ENCODE measurements at regions not wholly inside any gene's neighbourhood (a gene's known extent, or its start where the extent isn't known, plus 50 kb on each side); places are given as distances from the start of the nearest gene placed in this dataset.

GRCh38 chr21:28308516-28308915 is 684.2 kb downstream of the LTN1 start:
- no peak for TF ChIP-seq CTCF (IDR thresholded peaks at IDR 0.05; ENCODE audit: insufficient read depth in 1 of 2, low read depth in 1 of 2, low read length in 1 of 2, severe bottlenecking in 1 of 2, unreplicated experiment in 1 of 2)
- no TSS peak for BruUV-seq (replicated peaks)
- CTCF ChIA-PET = no interaction called here
- no peak overlapping the region for H3K4me3 Mint-ChIP-seq (ENCODE audit: unreplicated experiment)
- Histone ChIP-seq H3K36me3 (ENCODE audit: control insufficient read depth, insufficient read depth, low read length) (no peaks in the 10 kb centered on the region), H3K27me3 (replicated peaks; ENCODE audit: control insufficient read depth, insufficient read depth, low read length) (no peaks in the 10 kb centered on the region), H3K4me3 (ENCODE audit: low read depth, low read length) (no peak overlapping the region), H3K4me1 (no peaks in the 10 kb centered on the region), H3K9me3 (no peaks in the 10 kb centered on the region; the same call in 1 of the 2 replicates)
- no peak overlapping the region for H3K27ac Mint-ChIP-seq (ENCODE audit: unreplicated experiment)
- H3K27me3 Mint-ChIP-seq (ENCODE audit: insufficient read depth, unreplicated experiment) = no peaks in the 10 kb centered on the region
- no peak for DNase-seq
- H3K4me1 Mint-ChIP-seq (ENCODE audit: low read depth, unreplicated experiment) = peaks cover 5% of the 10 kb centered on the region
- intact Hi-C loops (cut with micrococcal nuclease; ENCODE audit: unreplicated experiment) = no loop called here
- peaks cover 10% of the 10 kb centered on the region for H3K9me3 Mint-ChIP-seq (ENCODE audit: unreplicated experiment)
- POLR2A ChIA-PET = no interaction called here
- no peaks in the 10 kb centered on the region for H3K36me3 Mint-ChIP-seq (ENCODE audit: insufficient read depth, unreplicated experiment)

- Mint-ChIP-seq H3K9me3 (ENCODE audit: unreplicated experiment) (peaks cover 12% of the 10 kb centered on the region), H3K36me3 (ENCODE audit: insufficient read depth, unreplicated experiment) (no peaks in the 10 kb centered on the region), H3K27me3 (ENCODE audit: insufficient read depth, unreplicated experiment) (no peaks in the 10 kb centered on the region), H3K27ac (ENCODE audit: unreplicated experiment) (no peak overlapping the region), H3K4me3 (ENCODE audit: unreplicated experiment) (no peak overlapping the region), H3K4me1 (ENCODE audit: low read depth, unreplicated experiment) (no peaks in the 10 kb centered on the region)
- CTCF ChIA-PET = no interaction called here
- no peak for DNase-seq
- Histone ChIP-seq H3K4me3 (ENCODE audit: low read depth, low read length) (no peak overlapping the region), H3K4me1 (no peaks in the 10 kb centered on the region), H3K27me3 (replicated peaks; ENCODE audit: control insufficient read depth, insufficient read depth, low read length) (no peaks in the 10 kb centered on the region), H3K9me3 (no peaks in the 10 kb centered on the region), H3K36me3 (ENCODE audit: control insufficient read depth, insufficient read depth, low read length) (no peaks in the 10 kb centered on the region)
- TF ChIP-seq CTCF (IDR thresholded peaks at IDR 0.05; ENCODE audit: insufficient read depth in 1 of 2, low read depth in 1 of 2, low read length in 1 of 2, severe bottlenecking in 1 of 2, unreplicated experiment in 1 of 2) = no peak
- BruUV-seq (replicated peaks) = no TSS peak
- intact Hi-C loops (cut with micrococcal nuclease; ENCODE audit: unreplicated experiment) = no loop called here
- POLR2A ChIA-PET = no interaction called here
Measured at GRCh38 chr21:28299946-28300345, 692.7 kb downstream of the LTN1 start.

- no peaks in the 10 kb centered on the region for H3K36me3 Mint-ChIP-seq (ENCODE audit: insufficient read depth, unreplicated experiment)
- no peaks in the 10 kb centered on the region for H3K4me1 Mint-ChIP-seq (ENCODE audit: low read depth, unreplicated experiment)
- no peak for TF ChIP-seq CTCF (IDR thresholded peaks at IDR 0.05; ENCODE audit: insufficient read depth in 1 of 2, low read depth in 1 of 2, low read length in 1 of 2, severe bottlenecking in 1 of 2, unreplicated experiment in 1 of 2)
- Histone ChIP-seq H3K4me3 (ENCODE audit: low read depth, low read length) (no peak overlapping the region), H3K36me3 (ENCODE audit: control insufficient read depth, insufficient read depth, low read length) (no peaks in the 10 kb centered on the region), H3K4me1 (no peaks in the 10 kb centered on the region), H3K9me3 (no peaks in the 10 kb centered on the region), H3K27me3 (replicated peaks; ENCODE audit: control insufficient read depth, insufficient read depth, low read length) (no peaks in the 10 kb centered on the region)
- intact Hi-C loops (cut with micrococcal nuclease; ENCODE audit: unreplicated experiment) = no loop called here
- peaks cover 12% of the 10 kb centered on the region for H3K9me3 Mint-ChIP-seq (ENCODE audit: unreplicated experiment)
- no peak for DNase-seq
- ChIA-PET CTCF (no interaction called here), POLR2A (no interaction called here)
- H3K4me3 Mint-ChIP-seq (ENCODE audit: unreplicated experiment) = no peak overlapping the region
- no peaks in the 10 kb centered on the region for H3K27me3 Mint-ChIP-seq (ENCODE audit: insufficient read depth, unreplicated experiment)
- no TSS peak for BruUV-seq (replicated peaks)
- H3K27ac Mint-ChIP-seq (ENCODE audit: unreplicated experiment) = no peak overlapping the region
Measured at GRCh38 chr21:28298251-28298672, 694.4 kb downstream of the LTN1 start.

Measured in Caco-2 (cell line).